NCI-H2171 treated with DMSO at 0.1 percent for 48 hours (cell line): ENCODE measurements at regions not wholly inside any gene's neighbourhood (a gene's known extent, or its start where the extent isn't known, plus 50 kb on each side); places are given as distances from the start of the nearest gene placed in this dataset.

Experiments
- DNase-seq: peaks from one replicate; lab custom pipeline; 2025; lab: John Stamatoyannopoulos, UW

DNA sequence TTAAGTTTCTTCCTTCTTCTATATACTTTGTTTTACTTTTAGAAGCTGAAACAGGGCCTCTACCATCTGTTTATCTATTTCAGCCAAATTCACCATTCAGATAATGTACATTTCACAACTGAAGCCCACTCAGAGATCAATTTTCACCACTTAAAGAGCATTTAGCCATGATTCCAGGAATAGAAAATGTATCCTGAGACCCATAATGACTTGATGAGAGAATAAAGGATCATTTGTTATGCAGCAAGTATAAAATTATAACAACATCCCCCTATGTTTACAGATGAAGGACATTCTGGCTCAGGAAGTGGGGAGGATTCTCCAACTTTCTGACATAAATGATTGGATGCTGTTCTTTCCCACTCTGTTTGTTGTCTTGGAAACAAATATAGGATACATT, 962.1 kb upstream of the EEF2KMT start:
- DNase-seq, result no peak

DNA sequence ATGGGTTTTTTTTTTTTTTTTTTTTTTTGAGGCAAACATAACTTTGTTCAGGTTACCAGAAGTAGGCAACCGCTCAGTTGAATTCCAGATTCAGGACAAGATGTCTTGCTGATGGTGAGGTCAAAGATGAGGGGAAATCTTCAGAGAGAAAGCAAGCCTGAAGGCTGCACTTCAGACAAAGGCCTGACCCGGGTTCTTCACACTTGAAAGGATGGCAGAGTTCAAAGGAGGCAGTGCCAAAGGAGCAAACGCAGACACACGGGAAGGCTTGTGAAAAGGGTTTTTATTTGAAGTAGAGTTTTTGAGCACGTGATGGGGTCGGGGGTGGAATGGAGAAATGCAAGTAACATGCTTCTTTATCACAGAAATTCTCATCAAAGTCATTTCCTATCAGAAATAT, 960.2 kb upstream of the EEF2KMT start:
- DNase-seq, result no peak

DNA sequence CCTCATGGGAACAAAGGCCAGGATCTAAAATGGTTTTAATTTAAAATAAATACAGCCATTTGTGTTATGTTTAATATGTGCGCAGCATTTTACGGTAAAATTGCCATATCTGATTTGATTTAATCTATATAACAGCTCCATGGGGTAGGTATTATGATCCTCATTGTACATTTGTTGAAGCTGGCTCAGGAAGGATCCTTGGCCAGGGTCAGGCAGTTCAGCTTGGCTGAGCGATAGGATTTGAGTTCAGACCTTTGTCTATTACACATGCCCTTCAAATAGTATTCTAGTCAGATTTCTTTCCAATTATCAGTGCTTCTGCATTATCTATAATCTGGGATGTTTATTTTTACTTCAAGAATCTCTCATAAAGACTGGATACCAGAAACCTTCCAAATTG, 950.4 kb upstream of the EEF2KMT start:
- DNase-seq, result no peak

DNA sequence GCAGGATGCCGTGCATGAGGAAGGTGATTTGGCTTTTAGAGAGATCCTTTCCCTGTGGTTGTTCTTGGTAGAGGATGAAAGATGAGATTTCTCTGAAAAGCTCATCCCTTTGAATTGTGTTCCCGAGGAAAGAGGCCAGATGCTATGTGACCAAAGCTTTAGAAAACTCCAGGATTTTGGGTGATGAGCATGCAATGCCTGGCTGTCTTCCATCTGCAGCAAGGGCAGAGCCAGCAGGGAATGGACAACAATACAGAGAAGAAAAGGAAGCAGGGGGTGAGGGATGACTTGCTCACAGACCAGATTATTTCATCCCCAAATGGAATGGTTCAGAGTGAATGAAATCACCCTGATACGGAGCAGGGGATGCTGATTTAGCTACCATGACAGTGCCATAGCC, 949.7 kb upstream of the EEF2KMT start:
- DNase-seq, result no peak

DNA sequence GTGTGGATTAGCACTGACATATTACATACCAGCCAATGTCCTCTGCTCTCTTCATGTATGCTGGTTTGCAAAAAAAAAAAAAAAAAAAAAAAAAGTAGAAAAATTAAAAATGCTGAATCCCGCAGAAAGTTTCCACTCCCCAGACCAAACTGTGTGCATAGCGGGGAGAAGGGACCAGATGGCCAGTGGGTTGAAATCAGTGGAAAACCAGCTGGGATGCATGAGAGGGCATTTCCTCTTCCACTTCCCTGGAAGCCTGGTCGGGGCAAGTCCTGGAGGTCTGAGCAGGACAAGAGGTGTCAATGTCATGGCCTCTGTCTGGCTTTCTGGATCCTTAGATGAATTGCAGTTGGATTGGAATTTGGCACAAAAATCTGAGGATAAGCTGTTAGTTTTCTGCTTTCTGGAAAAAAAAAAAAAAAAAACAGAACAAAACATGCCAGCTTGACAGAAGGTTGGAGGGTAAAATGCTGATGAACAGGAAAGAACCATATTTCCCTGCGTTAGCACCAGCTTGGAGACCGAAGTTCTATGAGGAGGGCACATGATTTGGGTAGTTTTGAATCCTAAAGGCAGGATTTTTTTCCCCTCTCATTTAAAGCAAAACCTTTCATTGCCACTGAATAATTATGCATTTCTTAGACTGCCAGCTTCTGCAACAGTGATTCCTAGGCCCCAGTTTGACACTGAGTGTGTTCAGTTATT, 941.5 kb upstream of the EEF2KMT start:
- no peak for DNase-seq

DNA sequence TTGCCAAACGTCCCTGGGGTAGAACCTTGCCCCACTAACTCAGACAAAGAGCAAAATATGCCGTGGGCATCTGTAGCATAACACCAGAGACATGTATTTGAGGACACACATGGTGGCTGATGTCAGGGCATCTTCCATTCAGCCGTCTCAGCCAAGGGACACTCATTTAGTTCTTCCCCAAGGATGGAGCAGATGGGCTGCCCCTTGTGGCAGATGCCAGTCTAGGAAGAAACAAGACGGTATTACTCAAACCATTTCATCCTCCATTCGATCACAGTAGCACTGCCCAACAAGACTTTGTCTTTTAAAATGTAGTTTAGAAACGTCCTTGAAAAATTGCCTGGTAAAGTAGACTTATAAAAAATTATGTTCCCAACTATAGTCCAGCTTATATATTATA, 937.6 kb upstream of the EEF2KMT start:
- DNase-seq, result no peak

DNA sequence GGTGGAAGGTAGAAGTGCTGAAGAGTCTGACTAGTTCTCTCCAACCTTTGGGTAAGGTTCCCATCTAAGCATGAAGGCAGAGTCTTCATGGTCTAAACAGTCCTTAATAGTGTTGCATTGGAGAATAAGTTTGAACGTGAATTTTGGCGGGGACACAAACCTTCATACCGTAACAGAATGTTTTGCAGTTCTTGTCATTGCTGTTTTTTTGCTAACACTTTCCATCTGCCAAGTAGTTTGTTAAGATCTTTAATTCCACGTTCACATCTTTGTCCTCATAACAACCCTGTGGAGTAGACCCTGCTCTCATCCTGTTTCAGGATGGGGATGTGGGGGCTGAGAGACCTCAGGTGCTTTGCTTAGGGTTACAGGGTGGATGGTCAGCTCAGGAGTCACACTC, 936.9 kb upstream of the EEF2KMT start:
- DNase-seq, result no peak

DNA sequence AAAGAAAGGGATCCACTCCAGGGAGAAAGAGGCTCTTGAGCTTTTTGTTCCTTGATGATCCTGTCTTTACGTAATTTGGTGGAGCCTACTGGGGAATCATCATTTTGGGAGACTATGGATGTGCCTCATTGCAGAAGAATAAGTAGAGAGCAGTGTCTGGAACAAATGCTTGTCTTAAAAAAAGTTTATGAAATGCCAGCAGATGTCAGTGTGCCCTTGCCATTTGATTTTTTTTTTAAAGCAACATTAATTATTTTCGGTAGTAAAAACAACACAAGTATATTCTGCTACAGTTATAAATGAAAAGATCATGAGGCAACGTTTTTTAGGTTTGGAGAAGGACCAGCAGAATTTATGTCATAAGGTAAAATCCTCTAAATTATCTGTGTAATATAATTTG, 934.8 kb upstream of the EEF2KMT start:
- DNase-seq, result no peak

DNA sequence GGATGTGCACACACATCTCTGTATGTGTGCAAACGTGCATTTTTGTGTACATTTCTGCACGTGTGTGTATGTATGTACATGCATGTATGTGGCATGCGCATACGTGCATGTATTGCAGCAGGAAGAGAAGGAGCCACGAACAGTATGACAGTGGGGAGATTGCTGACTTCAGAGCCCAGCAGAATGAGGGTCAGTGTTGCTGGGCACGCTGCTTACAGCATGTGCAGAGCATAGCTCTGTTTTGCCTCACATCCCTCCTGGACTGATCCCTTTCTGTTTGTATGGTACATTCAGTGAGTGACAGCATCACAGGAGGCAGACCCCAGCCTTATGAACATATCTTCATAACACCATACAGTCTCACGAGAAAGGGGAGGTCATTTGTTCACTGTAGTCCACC, 934.0 kb upstream of the EEF2KMT start:
- DNase-seq, result no peak

DNA sequence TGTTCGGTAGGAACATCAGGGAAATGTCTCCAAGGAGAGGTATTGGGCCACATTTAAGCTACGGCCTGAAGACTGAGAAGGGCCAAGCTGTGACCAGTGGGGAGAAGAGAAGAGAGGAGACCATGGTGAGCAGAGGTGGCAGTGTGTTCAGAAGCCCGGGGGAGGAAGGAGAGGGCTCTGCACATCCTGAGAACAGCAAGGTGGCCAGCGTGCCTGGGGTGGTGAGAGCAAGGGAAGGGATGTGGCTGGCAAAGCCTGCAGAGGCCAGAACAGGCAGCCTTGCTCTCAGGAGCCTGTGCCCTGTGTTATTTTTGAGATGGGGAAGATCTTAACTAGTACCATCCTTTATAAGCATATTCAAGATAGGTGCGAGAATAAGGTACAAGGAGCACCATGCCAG, 933.5 kb upstream of the EEF2KMT start:
- DNase-seq, result no peak

DNA sequence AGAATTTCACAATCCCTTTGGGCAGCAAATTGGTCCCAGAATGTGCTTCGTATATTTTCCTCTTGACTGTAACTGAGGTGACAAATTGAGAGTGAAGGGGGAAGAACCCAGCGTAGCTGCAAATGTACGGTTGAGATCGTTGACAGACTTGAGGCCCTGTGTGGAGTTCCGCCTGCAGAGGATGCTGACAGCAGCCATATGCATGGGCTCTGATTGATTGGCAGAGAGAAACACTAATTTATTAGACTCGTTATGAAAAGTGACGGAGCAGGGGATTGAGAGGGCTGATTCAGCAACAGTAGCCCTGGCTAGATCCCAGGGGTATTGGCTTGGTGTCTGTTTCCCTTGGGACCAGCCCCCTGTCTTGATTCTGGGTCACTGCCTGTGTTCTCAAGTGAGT, 930.1 kb upstream of the EEF2KMT start:
- DNase-seq, result no peak

DNA sequence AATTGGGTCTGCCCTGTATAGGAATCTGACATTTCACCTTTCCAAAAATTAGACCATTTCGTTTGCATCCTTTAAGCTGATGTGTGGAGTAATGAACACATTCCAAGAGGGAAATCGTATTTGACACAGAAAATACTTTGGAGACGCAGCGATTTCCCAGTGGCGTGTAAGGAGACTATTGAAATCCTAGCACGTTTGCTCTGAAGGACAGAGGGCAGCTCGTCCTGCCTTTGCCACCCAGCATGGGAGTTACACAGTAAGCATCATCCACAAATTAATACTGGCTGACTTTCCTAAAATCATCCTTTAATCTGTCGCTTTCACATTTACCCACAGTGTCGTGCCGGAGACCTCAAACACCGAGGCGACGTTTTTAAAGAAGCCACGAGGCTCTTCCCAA, 925.9 kb upstream of the EEF2KMT start:
- no peak for DNase-seq

DNA sequence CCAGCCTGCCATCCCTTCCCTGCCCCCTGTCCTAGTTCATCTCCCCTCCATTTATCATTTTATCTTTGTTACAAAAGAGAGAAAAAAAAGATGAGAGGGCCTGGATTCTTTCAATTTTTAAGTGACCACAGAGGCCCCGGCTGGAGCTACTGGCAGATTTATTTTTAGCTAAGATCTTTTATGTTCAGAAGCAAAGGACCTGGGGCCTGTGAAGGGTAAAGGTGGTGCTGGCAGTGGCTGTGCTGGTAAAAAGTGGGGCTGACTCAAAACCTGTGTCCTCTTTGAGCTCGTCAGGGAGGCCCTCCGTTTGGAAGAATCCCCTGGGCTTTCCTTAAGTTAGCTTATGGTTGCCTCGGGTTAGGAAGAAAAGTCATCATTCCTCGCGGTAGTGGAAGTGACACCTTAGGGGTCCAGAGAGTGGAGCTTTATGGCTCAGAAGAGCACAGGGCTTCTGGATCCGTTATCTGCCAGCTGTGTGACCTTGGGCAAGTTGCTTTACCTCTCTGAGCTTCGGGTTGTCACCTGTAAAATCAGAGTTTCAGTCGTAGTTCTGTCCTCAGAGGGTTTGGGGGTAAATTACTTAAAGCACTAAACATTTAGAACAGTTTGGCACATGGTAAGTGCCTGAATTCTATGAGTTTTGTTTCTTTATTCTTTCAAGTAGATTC, 923.8 kb upstream of the EEF2KMT start:
- DNase-seq, result no peak

DNA sequence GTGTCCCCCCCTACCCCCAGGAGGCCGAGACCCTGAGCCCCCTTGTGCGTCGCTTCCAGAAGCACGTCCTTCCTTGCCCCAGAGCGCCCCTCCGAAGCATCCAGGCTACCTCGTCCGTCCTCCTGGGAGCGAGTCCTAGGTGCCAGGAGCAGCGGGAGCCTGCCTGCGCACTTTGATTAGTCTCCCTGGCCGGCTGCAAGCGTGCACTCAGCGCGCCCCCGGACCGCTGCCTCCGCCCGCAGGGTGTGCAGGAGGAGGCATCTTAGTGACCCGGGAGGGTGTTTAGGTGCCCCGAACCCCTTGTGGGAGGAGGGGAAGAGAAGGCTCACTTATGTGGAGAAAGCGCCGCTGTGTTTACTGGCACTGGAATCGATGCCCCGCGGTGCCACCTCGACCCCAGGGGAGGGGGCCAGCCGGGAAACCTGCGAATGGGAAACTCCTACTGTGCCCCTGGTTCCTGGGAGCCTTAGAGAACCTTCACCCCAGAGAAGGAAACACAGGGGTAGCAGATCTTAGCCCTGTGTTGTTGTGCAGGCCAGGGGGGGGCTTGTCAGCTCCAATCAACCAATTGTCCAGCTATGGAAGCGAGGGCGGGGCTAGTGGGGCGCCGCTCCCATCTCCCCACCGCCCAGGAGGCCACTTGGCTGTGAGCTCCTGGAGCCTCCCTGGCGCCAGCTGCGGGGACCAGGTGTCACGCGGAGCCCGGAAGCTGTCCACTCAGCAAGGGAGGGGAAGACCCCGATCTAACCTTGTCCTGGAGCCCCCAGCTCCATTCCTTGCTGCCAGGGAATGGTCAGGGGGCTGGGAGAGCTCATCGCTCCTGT, 922.8 kb upstream of the EEF2KMT start:
- no peak for DNase-seq

DNA sequence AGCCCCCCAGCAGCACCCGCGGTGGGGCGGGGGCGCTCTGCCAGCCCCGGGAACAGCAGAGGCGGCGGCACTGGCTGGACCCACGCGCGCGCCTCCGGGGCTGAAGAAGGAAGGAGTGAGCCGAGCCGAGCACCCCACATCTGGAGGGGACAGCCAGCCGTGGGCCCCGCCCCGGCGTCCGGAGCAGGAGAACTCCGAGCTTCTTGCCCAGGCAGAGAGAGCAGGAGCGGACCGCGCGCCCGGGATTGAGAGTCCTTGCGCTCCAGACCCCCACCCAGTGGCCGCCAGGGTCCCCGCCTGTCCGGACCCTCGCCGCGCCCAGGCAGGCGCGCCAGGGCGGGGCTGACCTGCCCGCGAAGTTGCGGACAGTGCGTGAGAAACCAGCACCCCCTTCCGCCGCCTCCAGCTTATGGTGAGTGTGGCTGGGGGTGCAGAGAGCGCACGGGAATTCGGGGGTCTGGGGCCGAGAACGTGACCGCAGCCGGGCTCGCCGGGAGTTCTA, 921.9 kb upstream of the EEF2KMT start:
- DNase-seq, result no peak

DNA sequence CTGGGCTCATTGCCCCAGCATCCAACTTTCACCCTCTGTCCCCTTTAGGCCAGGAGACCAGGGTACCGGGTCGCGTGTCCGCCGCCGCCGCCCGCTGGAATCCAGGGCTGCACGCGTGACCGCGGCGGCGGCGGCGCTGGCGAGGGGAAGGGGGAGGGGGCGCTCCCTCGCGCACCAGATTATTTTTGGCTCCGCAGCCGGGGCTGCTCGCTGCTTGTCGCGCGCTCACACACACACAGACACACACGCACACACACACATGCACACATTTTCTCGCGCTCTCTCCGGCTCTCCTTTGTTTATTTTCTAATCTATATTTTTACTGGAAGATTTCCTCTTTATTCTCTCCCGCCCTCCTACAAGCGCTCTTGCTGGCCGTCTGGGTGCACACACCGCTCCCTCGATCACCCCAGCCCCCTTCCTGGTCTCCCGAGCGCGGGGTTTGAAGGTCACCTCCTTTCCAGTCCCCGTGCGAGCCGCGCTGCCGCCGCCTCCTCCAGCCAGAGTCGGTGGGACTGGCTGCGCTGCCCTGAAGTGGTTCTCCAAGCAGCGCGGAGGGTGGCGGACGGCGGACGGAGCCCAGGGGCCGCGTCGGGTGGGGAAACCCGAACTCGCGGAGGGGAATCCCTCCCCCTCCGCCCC, 921.4 kb upstream of the EEF2KMT start:
- no peak for DNase-seq

DNA sequence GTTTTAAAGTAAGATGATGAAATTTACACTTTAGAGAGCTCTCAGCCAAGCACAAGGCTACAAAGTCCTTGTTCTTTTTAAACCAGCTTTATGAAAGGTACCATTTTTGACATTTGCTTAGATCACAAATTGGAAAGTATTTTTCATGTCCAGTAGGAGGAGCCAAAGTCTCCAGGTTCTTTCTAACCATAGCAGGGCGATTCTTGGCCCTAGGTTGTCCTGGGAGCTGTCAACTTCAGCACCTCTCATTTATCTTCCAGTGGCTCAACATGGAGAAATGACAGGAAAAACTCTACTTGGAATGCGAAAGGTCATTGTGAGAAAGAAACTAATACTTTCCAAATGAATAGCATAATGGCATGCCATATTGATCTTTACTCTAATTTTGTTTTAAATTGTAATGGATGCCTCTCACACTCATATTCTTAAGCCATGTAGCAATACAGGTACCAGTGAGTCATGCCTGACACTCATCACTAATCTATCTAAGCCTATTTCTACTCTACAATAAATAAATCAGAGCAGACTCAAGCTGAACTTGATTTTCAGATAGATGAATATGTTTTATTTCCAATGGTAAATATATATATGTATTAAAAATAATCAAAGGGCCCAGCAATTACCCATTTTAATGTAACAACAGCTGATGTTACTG, 919.1 kb upstream of the EEF2KMT start:
- no peak for DNase-seq

DNA sequence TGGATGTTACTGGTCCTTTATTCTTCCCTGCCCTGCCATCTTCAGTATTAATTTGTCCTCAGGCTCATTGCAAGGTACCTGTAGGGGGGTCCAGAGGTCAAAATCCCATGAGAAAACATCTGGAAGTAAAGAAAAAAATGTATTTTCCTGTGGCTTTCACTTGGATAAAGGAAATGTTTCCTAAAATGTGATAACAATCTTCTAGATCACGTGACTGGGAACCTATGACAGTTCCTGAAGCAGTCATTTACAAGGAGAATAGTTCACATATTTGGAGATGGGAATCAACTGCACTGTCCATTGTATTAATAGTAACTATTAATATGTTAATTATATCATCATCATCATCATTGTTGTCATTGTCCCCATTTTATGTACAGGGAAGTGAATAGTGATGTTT, 915.1 kb upstream of the EEF2KMT start:
- DNase-seq, result no peak

DNA sequence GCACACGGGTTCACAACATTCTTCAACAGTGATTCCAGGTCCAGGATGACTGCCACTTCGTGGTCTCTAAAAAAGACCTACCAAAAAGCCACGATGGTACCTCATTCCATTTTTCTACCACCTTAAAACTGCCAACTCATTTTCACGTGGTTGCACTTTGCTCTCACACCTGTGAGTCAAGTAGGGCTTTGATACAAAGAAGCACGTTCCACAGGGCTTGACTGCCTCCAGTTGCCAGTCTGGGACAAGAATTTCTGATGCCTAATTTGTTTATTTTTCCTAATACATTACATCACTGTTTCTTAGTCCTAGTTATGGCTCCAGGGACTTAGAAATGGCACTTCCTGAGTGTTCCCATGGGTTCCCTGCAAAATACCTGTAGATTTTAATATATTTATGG, 911.6 kb upstream of the EEF2KMT start:
- DNase-seq, result no peak

DNA sequence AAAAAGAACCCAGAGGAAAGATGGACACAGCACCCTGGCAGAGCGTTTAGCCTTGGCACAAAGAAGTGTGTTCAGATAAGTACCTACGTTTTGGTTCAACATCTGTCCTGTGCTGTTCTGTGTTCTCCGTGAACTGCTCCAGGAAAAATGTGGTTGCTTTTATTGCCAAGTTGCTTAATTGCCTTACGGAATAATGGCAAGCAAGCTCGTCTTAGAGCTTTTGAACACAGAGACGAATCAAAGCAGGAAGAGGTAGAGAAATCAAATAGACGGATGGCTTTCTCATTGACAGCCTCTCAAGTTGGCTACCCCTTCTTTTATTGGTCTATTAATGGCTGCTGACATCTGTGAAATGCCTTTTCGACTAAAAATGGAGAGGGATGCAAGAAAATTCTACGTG, 911.1 kb upstream of the EEF2KMT start:
- DNase-seq, result no peak

DNA sequence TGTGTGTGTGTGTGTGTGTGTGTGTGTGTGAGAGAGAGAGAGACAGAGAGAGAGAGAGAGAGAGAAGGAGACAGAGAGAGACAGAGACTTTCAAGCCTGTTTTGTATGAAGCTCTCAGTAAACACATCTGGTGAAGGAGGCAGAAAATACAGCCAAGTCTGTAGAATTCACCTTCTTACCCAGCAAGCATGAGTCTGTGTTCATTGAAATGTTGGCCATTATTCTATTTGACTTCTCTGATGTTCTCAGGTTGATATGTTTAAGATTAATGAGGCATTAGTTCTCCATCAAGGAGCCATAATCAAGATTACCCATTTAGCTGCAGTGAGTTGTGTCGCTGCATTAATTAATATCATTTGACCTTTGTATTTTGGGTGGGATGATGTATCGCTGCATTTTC, 895.8 kb upstream of the EEF2KMT start:
- no peak for DNase-seq

DNA sequence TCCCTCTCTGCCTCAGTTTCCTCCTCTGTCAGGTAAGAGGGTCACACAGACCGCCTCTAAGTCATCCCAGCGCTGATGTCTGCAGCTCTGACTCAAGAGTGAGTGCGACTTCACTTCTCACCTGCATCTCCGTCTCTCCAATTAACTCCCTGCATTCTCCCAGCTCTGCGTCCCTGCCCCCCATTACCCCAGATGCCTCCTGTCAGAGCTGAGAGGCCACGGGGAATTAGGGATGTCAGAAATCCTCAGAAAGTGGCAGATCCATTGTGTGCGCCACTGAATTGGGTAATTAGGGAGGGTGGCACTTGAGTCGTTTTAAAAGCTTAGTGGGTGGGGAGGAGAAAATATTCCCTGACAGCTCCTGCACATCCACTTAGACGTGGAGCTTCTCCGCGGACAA, 885.4 kb upstream of the EEF2KMT start:
- no peak for DNase-seq
